DMS153 (cell line): ENCODE measurements at regions not wholly inside any gene's neighbourhood (a gene's known extent, or its start where the extent isn't known, plus 50 kb on each side); places are given as distances from the start of the nearest gene placed in this dataset.
A peak's percentile ranks its signal among the peaks of the same experiment; 100 is the strongest.

Experiments
- DNase-seq: peaks from one replicate; lab custom pipeline; 2025; lab: John Stamatoyannopoulos, UW

- no peak for DNase-seq
Observed at GRCh38 chr20:50242548-50242862, 51.9 kb downstream of the CEBPB start.

GRCh38 chr20:50242863-50243609 lies 52.4 kb downstream of the CEBPB start:
- peak; percentile 57 for DNase-seq

GRCh38 chr20:50243610-50244351 lies 53.2 kb downstream of the CEBPB start:
- no peak for DNase-seq

- DNase-seq, result no peak
Observed at GRCh38 chr20:50244352-50245149, 53.9 kb downstream of the CEBPB start.

GRCh38 chr20:50245498-50246366 lies 55.1 kb downstream of the CEBPB start:
- DNase-seq, result no peak

- DNase-seq, result no peak
Observed at GRCh38 chr20:50246367-50247195, 56.0 kb downstream of the CEBPB start.

GRCh38 chr20:50247196-50248094 lies 56.8 kb downstream of the CEBPB start:
- DNase-seq, result no peak

GRCh38 chr20:50248104-50248641 lies 57.5 kb downstream of the CEBPB start:
- DNase-seq, result no peak

GRCh38 chr20:50249447-50250388 lies 59.1 kb downstream of the CEBPB start:
- DNase-seq, result no peak

GRCh38 chr20:50250679-50251382 lies 60.2 kb downstream of the CEBPB start:
- no peak for DNase-seq

GRCh38 chr20:50251383-50251748 lies 60.7 kb downstream of the CEBPB start:
- no peak for DNase-seq

GRCh38 chr20:50251992-50252511 lies 61.4 kb downstream of the CEBPB start:
- DNase-seq, result no peak

- no peak for DNase-seq
Observed at GRCh38 chr20:50252701-50253100, 62.1 kb downstream of the CEBPB start.

GRCh38 chr20:50253101-50253500 lies 62.5 kb downstream of the CEBPB start:
- no peak for DNase-seq

GRCh38 chr20:50254466-50255079 lies 63.9 kb downstream of the CEBPB start:
- no peak for DNase-seq

- DNase-seq, result no peak
Observed at GRCh38 chr20:50256577-50256976, 65.9 kb downstream of the CEBPB start.

- DNase-seq, result no peak
Observed at GRCh38 chr20:50257860-50258259, 67.2 kb downstream of the CEBPB start.
